ENCODE measurements at regions not wholly inside any gene's neighbourhood (a gene's known extent, or its start where the extent isn't known, plus 50 kb on each side); places are given as distances from the start of the nearest gene placed in this dataset.

DNA sequence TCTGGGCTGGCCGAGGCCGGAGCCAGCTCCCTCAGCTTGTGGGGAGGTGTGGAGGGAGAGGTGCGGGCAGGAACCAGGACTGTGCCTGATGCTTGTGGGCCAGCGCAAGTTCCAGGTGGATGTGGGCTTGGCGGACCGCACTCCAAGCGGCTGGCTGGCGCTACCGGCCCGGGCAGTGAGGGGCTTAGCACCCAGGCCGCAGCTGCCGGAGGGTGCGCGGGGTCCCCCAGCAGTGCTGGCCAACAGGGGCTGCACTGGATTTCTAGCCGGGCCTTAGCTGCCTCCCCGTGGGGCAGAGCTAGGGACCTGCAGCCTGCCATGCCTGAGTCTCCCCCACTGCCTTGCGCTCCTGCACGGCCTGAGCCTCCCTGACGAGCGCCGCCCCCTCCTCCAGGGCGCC is 242.8 kb downstream of the CCSER2 start:
- Histone ChIP-seq H3K27me3 (ENCODE audit: control insufficient read depth in 5 of 5, insufficient read depth in 4 of 5, low read length in 5 of 5) (peaks cover 0 to 9% (median 0%) of the 10 kb centered on the region in 5 donors), H3K4me3 (ENCODE audit: low read depth in 1 of 5, low read length in 5 of 5) (no peak overlapping the region), H3K9me3 (ENCODE audit: control insufficient read depth in 5 of 5, low read length in 5 of 5) (no peaks in the 10 kb centered on the region), H3K9ac (ENCODE audit: low read length in 5 of 5) (no peak overlapping the region), H3K36me3 (ENCODE audit: control insufficient read depth in 5 of 5, insufficient read depth in 5 of 5, low read length in 5 of 5) (no peaks in the 10 kb centered on the region), H3K27ac (ENCODE audit: low read depth, low read length) (no peak overlapping the region), H3K4me1 (ENCODE audit: control insufficient read depth in 5 of 5, insufficient read depth in 5 of 5, low read length in 5 of 5) (no peaks in the 10 kb centered on the region)

DNA sequence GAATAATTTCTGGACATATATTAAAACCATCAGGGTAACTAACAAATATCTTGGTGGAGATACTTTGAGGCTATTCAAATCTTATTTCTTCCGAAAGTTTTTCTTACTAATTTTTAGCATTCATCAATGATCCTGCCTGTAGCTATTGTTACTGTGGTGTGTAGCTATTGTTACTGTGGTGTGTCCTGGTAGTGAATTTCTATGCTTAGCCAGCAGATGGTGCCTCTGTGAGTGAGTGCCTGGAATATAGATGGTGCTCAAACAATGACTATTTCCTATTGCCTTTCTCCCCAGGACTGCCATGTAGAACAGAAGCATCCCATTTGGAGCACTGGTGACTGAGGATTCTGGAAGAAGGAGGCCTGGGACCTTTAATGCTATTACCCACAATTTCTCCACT is 245.7 kb downstream of the CCSER2 start:
- H3K9ac ChIP-seq (ENCODE audit: low read length in 5 of 5) = no peak overlapping the region
- H3K27me3 ChIP-seq (ENCODE audit: control insufficient read depth in 5 of 5, insufficient read depth in 4 of 5, low read length in 5 of 5) = peaks cover 0 to 9% (median 0%) of the 10 kb centered on the region in 5 donors
- H3K4me3 ChIP-seq (ENCODE audit: low read depth in 1 of 5, low read length in 5 of 5) = no peak overlapping the region
- H3K36me3 ChIP-seq (ENCODE audit: control insufficient read depth in 5 of 5, insufficient read depth in 5 of 5, low read length in 5 of 5) = no peaks in the 10 kb centered on the region
- H3K27ac ChIP-seq (ENCODE audit: low read depth, low read length) = no peak overlapping the region
- H3K4me1 ChIP-seq (ENCODE audit: control insufficient read depth in 5 of 5, insufficient read depth in 5 of 5, low read length in 5 of 5) = no peaks in the 10 kb centered on the region
- H3K9me3 ChIP-seq (ENCODE audit: control insufficient read depth in 5 of 5, low read length in 5 of 5) = peaks cover 0 to 4% (median 0%) of the 10 kb centered on the region in 5 donors

DNA sequence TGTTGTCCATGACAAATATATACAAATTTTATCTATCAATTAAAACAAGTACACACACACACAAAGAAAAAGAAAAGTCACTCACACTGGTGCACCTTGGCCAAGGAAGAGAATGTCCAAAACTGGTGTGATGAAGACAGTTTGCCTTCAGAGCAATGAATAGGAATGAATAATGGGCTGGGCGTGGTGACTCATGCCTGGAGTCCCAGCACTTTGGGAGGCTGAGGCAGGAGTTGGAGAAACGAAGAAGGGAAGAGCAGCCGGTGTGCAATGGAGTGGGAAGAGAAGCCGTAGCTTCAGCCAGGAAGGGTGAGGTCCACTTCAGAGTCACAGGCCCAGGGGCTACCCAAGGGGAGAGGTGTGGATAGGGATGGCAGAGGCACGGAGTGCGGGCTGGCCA is 253.6 kb downstream of the CCSER2 start:
- H3K9me3 ChIP-seq (ENCODE audit: control insufficient read depth in 5 of 5, low read length in 5 of 5) = peaks cover 0 to 2% (median 0%) of the 10 kb centered on the region in 5 donors
- no peak overlapping the region for H3K9ac ChIP-seq (ENCODE audit: low read length in 5 of 5)
- H3K27me3 ChIP-seq (ENCODE audit: control insufficient read depth in 5 of 5, insufficient read depth in 4 of 5, low read length in 5 of 5) = peaks cover 0 to 8% (median 0%) of the 10 kb centered on the region in 5 donors
- H3K36me3 ChIP-seq (ENCODE audit: control insufficient read depth in 5 of 5, insufficient read depth in 5 of 5, low read length in 5 of 5) = no peaks in the 10 kb centered on the region
- no peak overlapping the region for H3K27ac ChIP-seq (ENCODE audit: low read depth, low read length)
- H3K4me3 ChIP-seq (ENCODE audit: low read depth in 1 of 5, low read length in 5 of 5) = no peak overlapping the region
- no peaks in the 10 kb centered on the region for H3K4me1 ChIP-seq (ENCODE audit: control insufficient read depth in 5 of 5, insufficient read depth in 5 of 5, low read length in 5 of 5)

DNA sequence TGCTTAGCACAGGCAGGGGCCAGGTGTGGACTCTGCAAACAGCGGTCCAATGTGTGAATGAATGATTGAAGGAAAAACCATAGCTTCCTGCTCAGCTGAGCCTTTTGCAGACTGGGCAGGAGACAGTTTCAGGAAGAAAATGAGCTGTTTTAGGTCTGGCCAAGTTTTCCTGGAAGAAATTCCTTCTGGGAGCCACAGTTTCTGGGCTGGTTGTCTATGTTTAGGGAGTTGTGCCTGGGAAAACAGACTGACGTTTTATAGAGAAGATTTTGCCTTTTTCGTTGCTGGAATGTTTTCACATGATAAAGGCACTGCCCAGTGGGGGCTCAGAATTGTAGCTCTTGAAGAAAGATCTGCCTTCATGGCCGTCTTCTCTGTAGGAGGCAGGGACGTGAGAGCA is 255.1 kb downstream of the CCSER2 start:
- H3K9ac ChIP-seq (ENCODE audit: low read length in 5 of 5) = no peak overlapping the region
- H3K27ac ChIP-seq (ENCODE audit: low read depth, low read length) = no peak overlapping the region
- no peaks in the 10 kb centered on the region for H3K36me3 ChIP-seq (ENCODE audit: control insufficient read depth in 5 of 5, insufficient read depth in 5 of 5, low read length in 5 of 5)
- H3K27me3 ChIP-seq (ENCODE audit: control insufficient read depth in 5 of 5, insufficient read depth in 4 of 5, low read length in 5 of 5) = peaks cover 0 to 10% (median 3%) of the 10 kb centered on the region in 5 donors
- H3K4me3 ChIP-seq (ENCODE audit: low read depth in 1 of 5, low read length in 5 of 5) = no peak overlapping the region
- no peaks in the 10 kb centered on the region for H3K9me3 ChIP-seq (ENCODE audit: control insufficient read depth in 5 of 5, low read length in 5 of 5)
- H3K4me1 ChIP-seq (ENCODE audit: control insufficient read depth in 5 of 5, insufficient read depth in 5 of 5, low read length in 5 of 5) = no peaks in the 10 kb centered on the region

DNA sequence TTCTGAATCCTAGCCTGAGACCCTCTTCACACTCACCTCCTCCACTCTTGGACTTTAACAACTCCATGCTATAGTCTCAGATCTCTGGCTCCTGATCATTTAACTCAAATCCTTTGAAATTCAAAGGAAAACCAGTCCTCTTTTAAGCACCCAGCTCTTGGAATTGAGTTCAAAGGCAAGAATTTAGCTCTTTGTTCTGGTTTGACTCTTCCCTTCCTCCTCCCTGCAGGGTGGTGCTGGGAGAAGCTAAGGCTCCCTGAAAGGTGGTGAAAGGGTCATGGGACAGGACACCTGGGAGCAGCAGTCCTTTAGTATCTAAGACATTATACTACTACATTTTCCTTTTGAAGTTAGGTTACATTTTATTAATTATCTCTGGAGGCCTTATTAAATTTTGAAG is 259.4 kb downstream of the CCSER2 start:
- H3K36me3 ChIP-seq (ENCODE audit: control insufficient read depth in 5 of 5, insufficient read depth in 5 of 5, low read length in 5 of 5) = no peaks in the 10 kb centered on the region
- H3K9me3 ChIP-seq (ENCODE audit: control insufficient read depth in 5 of 5, low read length in 5 of 5) = no peaks in the 10 kb centered on the region
- no peak overlapping the region for H3K4me3 ChIP-seq (ENCODE audit: low read depth in 1 of 5, low read length in 5 of 5)
- no peaks in the 10 kb centered on the region for H3K4me1 ChIP-seq (ENCODE audit: control insufficient read depth in 5 of 5, insufficient read depth in 5 of 5, low read length in 5 of 5)
- peaks cover 0 to 10% (median 5%) of the 10 kb centered on the region in 5 donors for H3K27me3 ChIP-seq (ENCODE audit: control insufficient read depth in 5 of 5, insufficient read depth in 4 of 5, low read length in 5 of 5)
- H3K27ac ChIP-seq (ENCODE audit: low read depth, low read length) = no peak overlapping the region
- no peak overlapping the region for H3K9ac ChIP-seq (ENCODE audit: low read length in 5 of 5)

DNA sequence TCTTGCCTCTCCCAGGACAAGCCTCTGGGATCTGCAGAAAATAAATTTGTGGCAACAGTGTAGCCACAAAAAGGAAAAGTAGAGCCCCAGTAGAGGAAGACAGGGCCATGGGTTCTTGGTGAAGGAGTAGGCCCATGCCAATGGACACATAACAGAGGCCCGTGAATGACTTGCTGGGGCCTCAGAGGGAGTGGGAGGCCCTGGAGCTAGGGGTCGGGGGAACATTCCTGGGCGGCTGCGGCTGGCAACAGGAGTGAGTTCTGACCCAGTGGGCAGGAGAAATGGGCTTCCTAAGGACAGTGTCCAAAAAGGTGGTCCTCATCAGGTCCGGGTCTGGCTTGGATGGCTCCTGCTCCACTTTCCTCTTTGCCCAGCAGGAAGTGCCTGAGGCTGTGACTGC is 260.0 kb downstream of the CCSER2 start:
- no peaks in the 10 kb centered on the region for H3K9me3 ChIP-seq (ENCODE audit: control insufficient read depth in 5 of 5, low read length in 5 of 5)
- H3K27ac ChIP-seq (ENCODE audit: low read depth, low read length) = no peak overlapping the region
- no peak overlapping the region for H3K9ac ChIP-seq (ENCODE audit: low read length in 5 of 5)
- H3K36me3 ChIP-seq (ENCODE audit: control insufficient read depth in 5 of 5, insufficient read depth in 5 of 5, low read length in 5 of 5) = no peaks in the 10 kb centered on the region
- no peaks in the 10 kb centered on the region for H3K4me1 ChIP-seq (ENCODE audit: control insufficient read depth in 5 of 5, insufficient read depth in 5 of 5, low read length in 5 of 5)
- no peak overlapping the region for H3K4me3 ChIP-seq (ENCODE audit: low read depth in 1 of 5, low read length in 5 of 5)
- peaks cover 0 to 10% (median 5%) of the 10 kb centered on the region in 5 donors for H3K27me3 ChIP-seq (ENCODE audit: control insufficient read depth in 5 of 5, insufficient read depth in 4 of 5, low read length in 5 of 5)

DNA sequence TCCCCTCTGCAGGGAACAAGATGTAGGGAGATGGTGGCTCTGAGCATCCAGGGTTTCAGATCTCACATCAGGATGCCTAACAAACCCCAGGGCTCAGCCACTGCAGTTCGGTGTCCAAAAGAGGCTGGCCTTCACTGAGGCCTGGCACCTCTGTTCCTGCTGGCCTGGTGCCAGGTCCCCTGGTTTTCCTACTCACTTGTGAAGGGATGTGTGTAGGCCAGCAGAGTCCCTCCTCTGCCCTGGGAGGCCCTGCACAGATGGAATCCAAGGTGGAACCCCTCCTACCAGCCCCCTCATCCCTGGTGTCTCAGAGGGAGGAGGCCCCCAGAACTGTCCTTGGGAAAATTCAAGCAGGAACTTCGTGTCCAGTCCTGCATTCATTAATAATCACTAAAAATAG is 260.6 kb downstream of the CCSER2 start:
- no peaks in the 10 kb centered on the region for H3K36me3 ChIP-seq (ENCODE audit: control insufficient read depth in 5 of 5, insufficient read depth in 5 of 5, low read length in 5 of 5)
- no peak overlapping the region for H3K27ac ChIP-seq (ENCODE audit: low read depth, low read length)
- H3K4me3 ChIP-seq (ENCODE audit: low read depth in 1 of 5, low read length in 5 of 5) = no peak overlapping the region
- H3K9ac ChIP-seq (ENCODE audit: low read length in 5 of 5) = no peak overlapping the region
- H3K27me3 ChIP-seq (ENCODE audit: control insufficient read depth in 5 of 5, insufficient read depth in 4 of 5, low read length in 5 of 5) = peaks cover 0 to 10% (median 5%) of the 10 kb centered on the region in 5 donors
- peaks cover 0 to 2% (median 0%) of the 10 kb centered on the region in 5 donors for H3K4me1 ChIP-seq (ENCODE audit: control insufficient read depth in 5 of 5, insufficient read depth in 5 of 5, low read length in 5 of 5)
- H3K9me3 ChIP-seq (ENCODE audit: control insufficient read depth in 5 of 5, low read length in 5 of 5) = no peaks in the 10 kb centered on the region

DNA sequence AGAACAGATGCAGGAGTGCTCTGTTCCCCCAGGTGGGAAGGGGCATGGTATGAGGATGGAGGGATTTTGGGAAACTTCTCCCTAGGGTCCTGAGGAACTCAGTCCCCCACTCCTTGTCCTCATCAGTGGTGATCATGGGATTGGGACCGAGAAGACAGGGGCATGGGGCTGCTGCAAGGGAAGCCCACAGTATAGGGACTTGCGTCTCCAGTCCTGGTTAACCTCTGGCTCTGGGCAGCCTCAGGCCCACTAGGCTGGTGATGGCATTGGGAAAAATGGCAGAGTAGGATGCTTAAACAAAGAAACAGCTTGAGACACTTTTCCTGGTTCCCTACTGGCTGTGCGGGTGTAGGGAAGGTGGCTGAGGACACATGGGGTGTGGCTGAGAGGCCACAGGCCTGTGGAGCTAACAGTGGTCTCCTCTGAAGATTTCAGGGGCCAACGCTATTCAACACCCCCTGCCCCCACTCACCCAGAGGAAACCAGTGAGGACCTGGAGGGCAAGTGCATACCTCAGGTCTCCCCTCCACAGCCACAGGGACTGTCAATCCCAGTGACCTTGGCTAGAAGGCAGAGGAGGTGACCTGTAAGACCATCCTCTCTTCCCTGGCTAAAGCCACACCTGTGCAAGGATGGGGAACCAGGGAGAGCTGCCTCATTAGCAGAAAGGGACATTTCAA is 261.3 kb downstream of the CCSER2 start:
- H3K27me3 ChIP-seq (ENCODE audit: control insufficient read depth in 5 of 5, insufficient read depth in 4 of 5, low read length in 5 of 5) = peaks cover 0 to 10% (median 5%) of the 10 kb centered on the region in 5 donors
- no peaks in the 10 kb centered on the region for H3K9me3 ChIP-seq (ENCODE audit: control insufficient read depth in 5 of 5, low read length in 5 of 5)
- no peaks in the 10 kb centered on the region for H3K36me3 ChIP-seq (ENCODE audit: control insufficient read depth in 5 of 5, insufficient read depth in 5 of 5, low read length in 5 of 5)
- peaks cover 0 to 2% (median 0%) of the 10 kb centered on the region in 5 donors for H3K4me1 ChIP-seq (ENCODE audit: control insufficient read depth in 5 of 5, insufficient read depth in 5 of 5, low read length in 5 of 5)
- H3K27ac ChIP-seq (ENCODE audit: low read depth, low read length) = no peak overlapping the region
- H3K4me3 ChIP-seq (ENCODE audit: low read depth in 1 of 5, low read length in 5 of 5) = no peak overlapping the region
- no peak overlapping the region for H3K9ac ChIP-seq (ENCODE audit: low read length in 5 of 5)

DNA sequence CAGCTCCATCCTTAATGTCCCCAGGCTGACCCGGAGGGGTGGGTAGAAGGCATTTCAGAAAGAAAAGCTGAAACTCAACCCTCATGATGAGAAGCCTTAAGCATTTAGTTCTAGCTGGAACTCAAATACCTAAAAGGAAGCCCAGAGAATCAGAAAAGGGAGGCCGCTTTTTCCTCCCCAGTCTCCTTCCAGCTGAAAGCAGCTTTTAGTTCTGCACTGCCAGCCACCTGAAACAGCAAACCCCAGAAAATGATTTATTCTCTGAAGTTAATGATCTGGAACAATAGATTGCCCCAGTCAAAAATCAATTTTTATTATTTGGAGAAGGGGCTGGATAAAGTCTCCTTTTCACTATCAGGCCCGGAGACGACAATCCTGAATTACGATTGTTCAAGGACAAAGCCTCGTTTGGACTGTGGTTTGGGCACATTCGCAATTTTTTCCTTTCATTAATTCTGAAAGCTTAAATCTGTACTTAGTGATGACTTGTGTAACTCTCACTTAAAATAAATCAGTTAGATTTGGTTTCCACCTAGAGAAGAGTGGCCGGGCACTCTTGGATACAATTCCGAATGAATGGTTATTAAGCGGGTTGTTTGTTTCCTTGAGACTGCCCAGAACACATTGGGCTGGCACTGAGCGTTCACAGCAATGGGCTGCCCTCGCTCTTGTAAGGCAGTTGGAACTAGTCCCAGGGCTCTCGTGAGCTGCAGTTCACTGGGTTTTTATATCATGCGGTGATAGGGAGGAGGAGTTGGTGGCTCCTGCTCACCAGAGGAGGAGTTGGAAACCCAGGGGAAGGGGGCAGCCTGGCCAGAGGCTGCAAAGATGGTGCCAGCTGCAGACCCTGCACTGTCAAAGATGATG is 262.2 kb downstream of the CCSER2 start:
- Histone ChIP-seq H3K27me3 (ENCODE audit: control insufficient read depth in 5 of 5, insufficient read depth in 4 of 5, low read length in 5 of 5) (peaks cover 0 to 10% (median 3%) of the 10 kb centered on the region in 5 donors), H3K4me3 (ENCODE audit: low read depth in 1 of 5, low read length in 5 of 5) (no peak overlapping the region), H3K9me3 (ENCODE audit: control insufficient read depth in 5 of 5, low read length in 5 of 5) (no peaks in the 10 kb centered on the region), H3K36me3 (ENCODE audit: control insufficient read depth in 5 of 5, insufficient read depth in 5 of 5, low read length in 5 of 5) (no peaks in the 10 kb centered on the region), H3K4me1 (ENCODE audit: control insufficient read depth in 5 of 5, insufficient read depth in 5 of 5, low read length in 5 of 5) (peaks cover 0 to 2% (median 0%) of the 10 kb centered on the region in 5 donors), H3K9ac (ENCODE audit: low read length in 5 of 5) (no peak overlapping the region), H3K27ac (ENCODE audit: low read depth, low read length) (no peak overlapping the region)

DNA sequence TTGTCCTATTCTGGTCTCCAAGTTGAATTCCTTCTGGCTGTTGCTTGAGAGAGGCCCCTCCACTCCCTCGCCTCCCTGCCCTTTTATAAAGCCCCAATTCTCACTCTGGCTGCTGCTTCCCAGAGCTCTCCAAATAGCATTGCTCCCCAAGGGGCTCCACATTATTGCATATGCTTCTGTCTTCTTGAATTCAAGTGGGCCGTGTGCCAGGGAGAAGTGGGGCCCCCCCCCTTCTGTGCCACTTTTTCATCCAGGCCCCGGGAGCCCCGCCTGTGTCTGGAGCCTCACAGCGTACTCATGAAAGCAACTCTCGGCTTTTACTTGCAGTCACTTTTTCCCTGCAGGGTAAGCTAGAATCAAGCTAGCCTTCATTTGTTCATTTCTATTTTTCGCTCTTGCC is 265.1 kb downstream of the CCSER2 start:
- peaks cover 0 to 2% (median 0%) of the 10 kb centered on the region in 5 donors for H3K4me1 ChIP-seq (ENCODE audit: control insufficient read depth in 5 of 5, insufficient read depth in 5 of 5, low read length in 5 of 5)
- no peaks in the 10 kb centered on the region for H3K36me3 ChIP-seq (ENCODE audit: control insufficient read depth in 5 of 5, insufficient read depth in 5 of 5, low read length in 5 of 5)
- peaks cover 0 to 5% (median 1%) of the 10 kb centered on the region in 5 donors for H3K27me3 ChIP-seq (ENCODE audit: control insufficient read depth in 5 of 5, insufficient read depth in 4 of 5, low read length in 5 of 5)
- H3K27ac ChIP-seq (ENCODE audit: low read depth, low read length) = no peak overlapping the region
- H3K4me3 ChIP-seq (ENCODE audit: low read depth in 1 of 5, low read length in 5 of 5) = no peak overlapping the region
- H3K9me3 ChIP-seq (ENCODE audit: control insufficient read depth in 5 of 5, low read length in 5 of 5) = no peaks in the 10 kb centered on the region
- no peak overlapping the region for H3K9ac ChIP-seq (ENCODE audit: low read length in 5 of 5)

Data from subcutaneous abdominal adipose tissue (tissue), 5 donors.